ENCODE measurements at regions not wholly inside any gene's neighbourhood (a gene's known extent, or its start where the extent isn't known, plus 50 kb on each side); places are given as distances from the start of the nearest gene placed in this dataset.

- no peak for DNase-seq
These were observed 122.1 kb upstream of the DYNLRB2 start for GRCh38 chr16:80418517-80419355.

DNA sequence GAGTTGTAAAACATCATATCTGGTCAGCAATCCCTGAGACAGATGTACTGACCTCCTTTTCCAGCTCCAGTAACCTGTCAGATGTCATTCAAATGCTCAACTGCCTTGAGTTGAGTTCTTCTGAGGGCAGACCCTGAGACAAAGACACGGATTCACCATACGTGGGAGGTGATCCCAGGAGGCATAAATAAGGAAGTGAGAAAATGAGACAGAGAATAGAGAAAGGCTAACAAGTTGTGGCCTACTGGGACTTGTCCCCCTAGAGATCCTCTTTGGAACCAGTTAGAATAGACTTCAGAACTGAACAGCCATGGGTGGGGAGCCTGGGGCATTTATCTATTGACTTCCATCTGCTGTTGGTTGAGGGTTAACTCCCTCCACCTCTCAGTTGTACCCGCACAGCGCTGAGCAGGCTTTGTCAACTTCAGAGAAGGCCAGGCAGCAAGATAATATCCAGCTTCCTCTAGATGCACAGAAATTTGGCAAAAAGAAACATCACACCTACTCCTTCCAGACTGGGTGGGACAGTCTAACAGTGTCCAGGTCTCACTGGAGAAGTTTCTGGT, 123.0 kb upstream of the DYNLRB2 start:
- no peak for DNase-seq

- DNase-seq, result no peak
These were observed 132.8 kb upstream of the DYNLRB2 start for GRCh38 chr16:80408014-80408413.

DNA sequence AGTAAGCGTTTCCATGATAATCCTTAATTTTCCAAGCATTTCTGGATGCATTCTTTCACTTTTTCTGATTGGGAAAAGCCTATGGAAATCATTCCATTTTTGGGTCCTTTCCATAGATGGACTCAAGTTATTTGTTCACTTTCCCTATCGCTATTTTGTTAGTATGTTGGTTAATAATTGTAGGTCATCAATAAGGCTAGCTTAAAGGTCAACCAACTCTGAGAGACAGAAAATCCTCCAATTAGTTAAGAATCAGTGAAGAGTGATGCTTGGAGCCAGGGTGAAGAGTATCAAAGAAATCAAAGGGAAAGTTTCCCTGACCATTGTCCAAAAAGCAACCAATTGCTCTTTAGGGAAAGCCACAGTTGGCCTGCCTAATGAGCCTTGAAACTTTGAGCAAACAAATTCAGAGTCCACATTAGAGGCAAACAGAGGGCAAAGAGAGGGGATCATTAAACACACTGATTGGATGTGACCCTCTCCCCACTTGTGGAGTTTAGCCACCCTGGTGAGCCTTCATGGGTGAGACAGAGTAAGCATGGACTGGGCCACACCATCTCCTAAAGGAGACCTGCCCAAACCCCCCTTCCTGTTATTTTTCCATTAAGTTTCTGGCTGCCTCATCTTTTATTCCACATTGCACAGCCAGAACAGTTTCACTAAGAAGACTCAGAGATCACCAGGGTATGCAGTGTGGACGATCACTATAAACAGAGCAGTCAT, 133.4 kb upstream of the DYNLRB2 start:
- DNase-seq, result no peak

DNA sequence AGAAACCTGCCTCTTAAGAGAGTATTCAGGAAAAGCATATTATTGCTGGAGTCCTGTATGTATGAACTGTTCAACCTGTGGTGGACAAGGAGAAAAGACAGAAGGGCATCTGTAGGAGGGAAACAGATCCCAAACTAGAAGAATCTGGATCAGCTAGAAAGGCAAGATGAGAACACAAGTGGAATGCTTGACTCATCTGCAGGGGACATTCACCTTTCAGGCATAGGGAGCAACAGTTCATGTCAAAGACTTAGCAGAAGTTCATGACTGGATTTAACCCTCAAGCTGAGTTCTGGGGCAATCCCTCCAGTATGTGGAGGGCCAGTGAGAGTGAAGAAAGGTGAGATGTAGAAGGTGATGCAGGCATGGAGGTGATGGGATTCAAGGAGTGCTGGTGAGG, 135.9 kb upstream of the DYNLRB2 start:
- DNase-seq, result no peak

DNA sequence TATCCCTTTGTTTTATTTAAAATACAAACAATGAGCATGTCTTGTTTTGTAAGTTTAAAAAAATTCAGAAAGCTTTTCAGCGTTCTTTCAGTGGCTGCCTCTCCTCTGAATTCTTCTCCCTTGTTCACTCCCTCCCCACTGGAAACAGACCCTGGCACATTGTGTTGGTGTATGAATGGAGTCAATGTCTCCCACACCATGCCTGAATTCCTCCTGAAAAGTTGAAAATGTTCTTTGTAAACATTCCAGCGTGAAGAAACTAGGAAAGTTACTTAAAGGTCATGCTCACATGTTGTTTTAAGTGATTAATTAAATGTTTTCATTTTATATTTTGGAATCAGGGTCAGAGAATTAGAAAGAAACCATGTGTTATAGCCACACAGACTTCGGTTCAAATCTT, 136.9 kb upstream of the DYNLRB2 start:
- no peak for DNase-seq

DNA sequence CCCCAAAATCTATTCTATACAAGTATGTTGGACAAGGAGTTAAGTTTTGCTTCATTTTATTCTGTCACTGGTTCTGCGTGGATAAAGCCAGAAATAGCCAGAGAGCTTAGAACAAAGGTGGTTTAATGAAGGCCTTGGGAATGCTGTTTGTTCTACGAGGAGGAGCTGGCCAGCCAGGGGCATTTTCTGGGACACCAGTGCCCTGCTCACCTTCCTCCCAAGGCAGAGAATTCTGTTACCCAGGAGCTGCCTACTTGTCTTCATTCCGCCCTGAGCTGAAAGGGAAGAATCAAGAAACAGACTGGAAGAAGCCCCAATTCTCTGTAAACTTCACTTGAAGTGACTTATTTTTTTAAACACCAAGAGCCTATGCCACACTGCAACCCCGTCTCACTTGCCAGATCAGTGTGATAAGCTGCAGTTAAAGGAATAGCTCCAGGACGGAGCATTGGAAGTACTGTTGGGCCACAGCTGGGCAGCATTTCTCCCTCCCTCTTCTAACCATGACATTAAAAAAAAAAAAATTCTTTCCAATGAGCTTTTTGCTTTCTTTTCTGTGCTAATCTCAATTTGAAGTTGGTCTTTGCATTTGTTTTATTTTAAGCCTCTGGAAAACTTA, 149.8 kb upstream of the DYNLRB2 start:
- no peak for DNase-seq

DNA sequence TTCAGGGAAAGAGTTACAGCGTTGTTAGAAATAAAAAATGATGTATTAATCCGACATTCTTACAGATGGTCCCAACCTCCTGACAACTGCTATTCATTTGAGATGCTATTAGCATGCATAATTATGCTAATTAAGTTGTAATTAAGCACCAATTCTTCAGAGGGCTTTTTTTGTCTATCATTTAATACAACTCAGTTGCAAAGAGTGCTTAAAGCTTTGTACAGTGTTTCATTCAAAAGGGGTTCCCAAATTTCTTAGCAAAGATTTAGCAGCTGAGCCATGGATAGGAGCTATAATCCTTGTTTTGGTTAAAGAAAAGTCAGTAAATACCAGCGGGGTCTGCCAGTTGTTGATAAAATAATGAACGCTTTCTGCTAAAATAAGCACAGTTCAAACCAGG, 150.7 kb upstream of the DYNLRB2 start:
- no peak for DNase-seq

DNA sequence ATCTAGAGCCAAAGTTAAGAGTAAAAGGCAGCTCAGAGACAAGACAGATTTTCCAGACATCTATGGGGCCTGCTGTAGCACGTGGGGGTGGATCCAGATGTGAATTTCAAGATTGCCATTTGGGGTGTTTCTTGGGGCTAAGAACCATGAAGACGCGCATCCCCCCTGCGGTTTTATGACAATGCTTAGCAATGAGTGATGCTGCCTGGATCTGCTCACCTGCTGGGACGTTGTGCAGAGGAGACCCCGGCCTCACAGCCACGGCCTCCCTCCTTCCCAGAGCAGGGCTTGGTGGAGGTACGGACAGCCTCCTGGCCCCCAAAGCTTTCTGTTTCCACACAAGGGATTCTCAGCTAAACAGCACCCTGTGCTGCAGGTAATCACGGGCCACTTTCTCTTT, 151.5 kb upstream of the DYNLRB2 start:
- no peak for DNase-seq

DNA sequence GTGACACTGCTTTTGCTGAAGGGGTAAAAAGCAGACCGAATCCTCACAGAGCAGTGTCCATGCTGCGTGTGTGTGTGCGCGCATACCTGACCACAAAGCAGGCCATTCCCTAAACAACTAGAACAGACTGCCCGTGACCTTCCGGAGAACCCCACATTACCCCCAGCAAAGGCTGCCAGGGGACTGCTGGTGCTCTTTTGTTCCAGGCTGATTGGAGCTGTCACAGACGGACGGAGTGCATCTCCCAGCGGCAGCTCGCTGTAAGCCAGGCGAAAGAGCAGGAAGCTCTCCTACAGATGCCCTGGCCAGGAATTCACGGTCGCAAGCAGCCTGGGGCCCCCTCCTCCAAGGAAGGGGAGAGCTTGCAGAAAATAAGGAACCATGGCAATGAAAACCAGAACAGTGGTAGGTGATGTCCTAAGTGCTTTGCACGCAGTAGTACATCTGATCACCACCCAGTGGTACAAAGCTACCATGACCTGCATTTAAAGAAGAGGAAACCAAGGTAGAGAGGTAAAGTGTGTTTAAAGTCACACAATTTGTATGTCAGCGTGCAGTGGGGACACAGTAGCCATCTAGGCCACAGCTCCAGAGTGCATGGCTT, 153.4 kb upstream of the DYNLRB2 start:
- DNase-seq, result no peak

DNA sequence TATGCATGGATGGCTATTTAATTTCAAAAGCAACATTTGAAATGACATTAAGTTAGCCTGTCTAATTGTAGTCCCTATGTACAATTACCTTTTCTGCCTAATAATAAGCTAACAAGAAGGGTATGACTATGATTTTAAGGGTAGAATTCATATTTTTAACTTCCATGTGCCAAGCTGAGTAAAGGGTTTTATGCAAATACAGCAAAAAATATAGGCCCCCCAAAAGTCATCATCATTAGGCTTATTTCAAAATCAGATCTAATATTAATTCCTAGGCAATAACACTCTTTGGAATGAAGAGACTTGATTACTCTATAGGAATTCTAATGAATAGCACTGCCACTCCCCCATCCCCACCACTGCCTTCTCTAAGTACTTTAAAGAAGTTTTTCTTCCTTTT, 155.9 kb upstream of the DYNLRB2 start:
- no peak for DNase-seq

DNA sequence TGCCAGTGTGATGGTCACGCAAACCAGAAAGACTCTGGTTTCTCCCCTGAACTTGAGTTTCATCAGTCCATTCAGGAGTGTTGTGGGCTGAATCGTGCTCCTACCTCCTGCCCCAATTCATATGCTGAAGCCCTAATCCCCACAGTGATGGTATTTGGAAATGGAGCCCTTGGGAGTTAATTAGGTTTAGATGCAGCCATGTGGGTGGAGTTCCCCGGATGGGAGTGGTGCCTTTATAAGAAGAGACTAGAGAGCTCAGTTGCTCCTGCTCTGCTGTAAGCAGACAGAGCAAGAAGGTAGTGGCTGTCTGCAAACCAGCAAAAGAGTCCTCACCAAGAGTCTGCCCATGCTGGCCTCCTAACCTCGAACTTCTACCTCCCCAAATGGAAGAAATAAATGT, 160.3 kb upstream of the DYNLRB2 start:
- no peak for DNase-seq

DNA sequence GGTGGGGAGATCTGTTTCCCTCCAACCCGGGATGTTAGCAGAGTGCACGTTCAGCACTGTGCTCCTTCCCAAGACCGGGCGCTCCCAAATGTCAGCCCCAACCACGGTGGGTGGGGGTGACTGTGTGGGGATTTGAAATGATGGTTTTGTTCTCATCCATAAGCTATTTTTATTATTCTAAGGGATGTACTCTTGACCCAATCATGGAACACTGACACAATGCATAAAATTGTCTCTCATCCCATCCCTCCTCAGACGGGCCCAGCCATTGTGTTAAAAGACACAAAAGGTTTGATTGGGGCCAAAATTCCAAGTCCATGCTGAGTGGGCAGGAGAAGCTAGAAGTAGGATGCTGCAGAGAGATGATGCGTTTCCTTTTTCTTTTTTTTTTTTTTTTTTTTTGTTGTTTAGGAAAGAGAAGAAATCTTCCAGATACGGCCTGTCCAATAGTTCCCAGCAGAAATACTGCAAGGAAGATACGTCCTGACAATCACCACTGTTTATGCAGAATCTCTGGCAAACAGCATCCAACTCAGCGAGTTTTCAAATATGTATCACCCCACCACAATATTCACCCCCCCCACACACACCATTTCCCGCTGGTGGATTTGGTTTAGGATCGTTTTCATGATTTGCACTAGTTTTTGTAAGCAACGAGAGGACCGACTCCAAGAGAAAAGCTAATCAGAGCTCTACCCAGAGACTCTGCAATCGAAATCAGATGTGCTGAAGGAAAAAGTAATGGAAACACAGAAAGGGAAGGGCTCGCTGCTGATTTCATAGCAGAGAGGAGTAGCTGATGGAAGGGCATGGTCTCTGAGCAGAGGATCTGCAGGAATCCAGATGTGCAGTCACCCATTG, 163.5 kb upstream of the DYNLRB2 start:
- no peak for DNase-seq

DNA sequence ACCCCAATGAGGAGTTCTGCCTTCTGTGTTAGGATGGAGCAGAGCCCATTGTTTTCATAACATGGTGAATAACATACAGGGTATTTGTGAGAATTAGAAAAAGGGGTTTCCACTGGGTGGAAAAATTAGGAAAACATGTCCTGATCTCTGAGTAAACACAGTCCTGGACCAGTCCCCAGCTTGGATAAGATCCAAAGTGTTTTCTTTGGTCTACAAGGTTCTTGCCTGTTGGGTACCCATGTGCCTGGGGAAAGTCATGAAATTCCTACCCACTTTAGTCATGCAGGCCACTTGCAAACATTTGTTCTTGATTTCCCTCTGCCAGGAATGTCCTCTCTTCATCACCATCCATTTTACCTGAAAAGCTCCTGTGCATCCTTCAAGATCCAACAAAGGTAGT, 164.8 kb upstream of the DYNLRB2 start:
- DNase-seq, result no peak

DNA sequence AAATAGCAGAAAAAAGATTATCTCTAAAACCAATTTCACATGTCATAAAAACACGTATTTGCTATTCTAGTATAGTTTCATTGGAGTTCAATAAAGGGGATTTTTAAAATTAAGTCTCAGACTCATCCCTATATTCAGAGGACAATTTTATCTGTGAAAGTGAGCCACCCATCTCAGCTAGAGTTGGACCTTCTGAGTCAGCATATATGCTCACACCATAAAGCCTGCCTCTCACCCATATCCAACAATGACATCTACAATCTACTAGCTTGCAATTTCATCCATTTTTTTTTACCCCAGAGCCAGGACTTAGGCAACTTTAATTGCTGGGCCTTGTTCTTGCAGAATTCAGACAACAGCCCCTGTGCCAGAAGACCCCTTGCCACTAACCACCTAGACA, 165.3 kb upstream of the DYNLRB2 start:
- no peak for DNase-seq

DNA sequence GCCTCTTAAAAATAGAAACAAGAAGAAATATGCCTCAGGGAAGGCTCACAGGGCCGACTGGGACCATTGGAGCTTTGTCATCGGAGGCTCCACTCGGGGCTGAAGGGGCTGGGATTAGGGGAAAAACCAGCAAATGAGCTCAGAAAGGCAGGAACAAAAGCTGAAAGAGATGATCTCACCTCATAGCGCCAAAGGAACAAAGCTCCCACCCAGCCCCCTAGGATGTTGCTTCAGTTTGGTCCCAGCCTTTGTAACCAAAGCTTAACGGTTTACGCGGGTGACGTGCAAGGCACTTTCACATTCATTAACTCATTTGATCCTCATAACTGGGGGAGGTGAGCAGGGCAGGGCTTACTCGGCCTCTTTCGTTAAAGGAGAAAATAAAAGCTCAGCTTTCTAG, 168.5 kb upstream of the DYNLRB2 start:
- DNase-seq, result no peak

DNA sequence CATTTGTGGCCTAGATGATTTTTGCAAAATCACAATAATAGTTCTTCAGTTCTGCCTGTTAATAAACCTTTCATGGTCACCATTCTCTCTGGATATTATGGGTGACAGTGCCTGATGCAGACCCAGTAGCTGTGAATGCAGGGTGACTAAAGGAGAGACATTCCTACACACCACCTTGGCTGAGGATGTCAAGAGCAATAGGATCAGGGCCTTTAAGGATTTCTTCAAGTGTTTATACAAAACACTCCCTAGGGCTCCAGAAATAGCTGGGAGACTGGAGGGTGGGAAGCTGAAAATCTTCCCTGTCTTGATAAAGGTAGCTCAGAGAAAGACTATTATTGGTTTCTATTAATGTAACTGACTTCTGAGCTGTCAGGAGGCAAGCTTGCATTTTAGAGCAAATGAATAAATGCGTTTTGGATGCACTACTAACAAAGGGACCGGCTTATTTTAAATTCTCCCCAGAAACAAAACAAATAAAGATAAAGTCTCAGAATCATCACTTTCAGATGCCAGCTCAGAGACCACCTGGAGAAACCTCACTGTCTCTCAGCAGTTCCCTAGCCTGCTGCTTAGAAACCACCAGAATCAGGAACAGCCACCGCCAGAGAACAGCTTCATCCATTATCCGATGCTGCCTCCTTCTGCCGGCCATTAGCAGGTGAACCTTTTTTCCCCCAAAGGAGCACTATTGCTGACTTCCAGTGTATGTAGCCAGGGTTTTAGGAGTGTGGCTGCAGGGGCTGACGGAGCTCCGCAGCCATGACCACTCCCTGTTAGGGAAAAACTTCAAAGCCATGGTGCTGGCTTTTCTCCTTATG, 171.4 kb upstream of the DYNLRB2 start:
- no peak for DNase-seq

GRCh38 chr16:80367037-80367658, 173.6 kb upstream of the DYNLRB2 start:
- DNase-seq, result no peak

DNA sequence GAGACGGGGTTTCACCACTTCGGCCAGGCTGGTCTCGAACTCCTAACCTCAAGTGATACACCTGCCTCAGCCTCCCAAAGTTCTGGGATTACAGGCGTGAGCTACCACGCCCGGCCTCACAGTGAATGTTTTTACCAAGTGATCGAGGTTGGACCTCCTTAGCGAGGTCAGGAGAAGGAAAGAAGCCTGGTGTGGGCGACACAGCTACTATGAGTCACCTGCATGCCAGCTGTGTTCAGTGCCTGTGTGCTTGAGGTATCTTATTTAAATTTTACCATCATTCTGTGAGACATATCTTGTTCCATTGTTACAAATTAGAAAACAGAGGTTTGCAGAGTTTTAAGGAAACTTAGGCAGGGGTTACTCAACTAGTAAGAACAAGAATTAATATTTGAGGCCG, 174.8 kb upstream of the DYNLRB2 start:
- DNase-seq, result no peak

DNA sequence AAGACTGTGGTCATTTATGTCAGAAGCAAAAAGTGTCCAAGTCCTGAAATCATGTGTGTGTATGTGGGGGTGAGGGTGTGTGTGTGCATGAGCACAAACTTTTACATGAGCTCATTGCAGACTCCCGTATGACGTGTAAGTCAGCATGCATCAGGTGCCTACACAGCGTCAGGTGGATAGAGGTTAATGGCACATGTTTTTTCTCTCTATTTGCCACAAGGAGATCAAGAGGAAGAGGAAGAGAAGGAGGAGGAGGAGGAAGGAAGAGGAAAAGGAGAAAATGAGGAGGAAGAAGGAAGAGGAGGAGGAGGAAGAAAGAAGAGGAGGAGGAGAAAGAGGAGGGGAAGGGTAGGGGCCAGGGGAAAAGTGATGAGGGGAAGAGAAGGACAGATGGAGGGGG, 178.0 kb upstream of the DYNLRB2 start:
- no peak for DNase-seq

DNA sequence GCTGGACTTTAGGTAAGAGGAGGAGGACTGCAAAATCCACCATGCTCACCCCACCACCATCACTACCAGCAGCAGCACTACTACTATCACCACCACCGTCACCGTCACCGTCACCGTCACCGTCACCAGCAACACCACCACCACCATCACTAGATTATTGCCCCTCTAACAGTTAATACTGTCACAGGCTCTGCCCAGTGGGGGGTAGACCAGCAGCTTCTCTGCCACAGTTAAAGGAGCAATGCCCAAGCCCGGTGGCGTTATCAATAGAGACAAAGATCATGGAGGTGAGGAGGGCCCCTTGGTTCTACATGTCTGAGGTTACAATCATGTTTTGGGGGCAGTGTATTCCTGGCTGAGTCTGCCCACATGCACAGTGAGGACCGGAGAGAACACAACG, 184.4 kb upstream of the DYNLRB2 start:
- no peak for DNase-seq

All from NCI-H2081 treated with DMSO at 0.1 percent for 48 hours (cell line).